PFSK-1 (cell line): ENCODE measurements at regions not wholly inside any gene's neighbourhood (a gene's known extent, or its start where the extent isn't known, plus 50 kb on each side); places are given as distances from the start of the nearest gene placed in this dataset.

Source experiments
- POLR2AphosphoS5 ChIP-seq: IDR thresholded peaks from 2 replicates; pipeline ENCODE4 v1.6.1; 2012; ENCODE audit warnings: low read depth, mild to moderate bottlenecking, control low read depth, low read length, moderate library complexity
- REST ChIP-seq, 2 experiments: IDR thresholded peaks; 2 replicates each; pipeline versions ENCODE4 v1.6.1 to v1.8.0; 2011 to 2012; ENCODE audit warnings: low read depth in 2 of 2, low read length in 2 of 2, control low read depth in 1 of 2, inconsistent platforms in 1 of 2, mild to moderate bottlenecking in 1 of 2, moderate library complexity in 1 of 2; ENCODE audit not compliant: insufficient read depth in 1 of 2
- SIN3A ChIP-seq: IDR thresholded peaks from 2 replicates; pipeline ENCODE4 v1.6.1; 2012; ENCODE audit warnings: mild to moderate bottlenecking, low read length, moderate library complexity, borderline replicate concordance; ENCODE audit not compliant: insufficient read depth
- TAF1 ChIP-seq: IDR thresholded peaks from 2 replicates; pipeline ENCODE4 v1.6.1; 2012; ENCODE audit warnings: low read length, control low read depth, borderline replicate concordance; ENCODE audit not compliant: insufficient read depth

- TF ChIP-seq SIN3A, result no peak
- TF ChIP-seq TAF1, result no peak
- no peak for TF ChIP-seq POLR2AphosphoS5
- no peak for TF ChIP-seq REST (IDR thresholded peaks at IDR 0.05; ENCODE audit: insufficient read depth in 1 of 2, low read depth in 2 of 2, low read length in 2 of 2)
Observed at GRCh38 chr9:91039835-91040140, 238.2 kb downstream of the SYK start.
